PC-3 (cell line): ENCODE measurements at regions not wholly inside any gene's neighbourhood (a gene's known extent, or its start where the extent isn't known, plus 50 kb on each side); places are given as distances from the start of the nearest gene placed in this dataset.
A peak's percentile ranks its signal among the peaks of the same experiment; 100 is the strongest.

Experiments used
- ATAC-seq: fragments of 200-7000 bp; cut with Tn5 transposase; 2 replicates; pipeline ENCODE4 v1.9.1; 2020; ENCODE audit warnings: mild to moderate bottlenecking, moderate library complexity
- BruUV-seq: library from RNA; stranded (reverse); fragments of 400-500 nt; replicated peaks from 2 replicates; lab custom pipeline; 2021; lab: Mats Ljungman, UMichigan
- CTCF ChIA-PET: fragments of 300-600 bp; sonication (Branson Sonifier 250); formaldehyde crosslinking; loops from one replicate; lab custom pipeline; 2022; ENCODE audit warnings: antibody characterized with exemption; lab: Charles Lee
- POLR2A ChIA-PET: fragments of 300-600 bp; sonication (Branson Sonifier 250); formaldehyde crosslinking; loops from one replicate; lab custom pipeline; 2022; ENCODE audit warnings: antibody characterized with exemption; ENCODE audit not compliant: unreplicated experiment; lab: Charles Lee
- DNase-seq: peaks from one replicate; pipeline ENCODE4 v3.0.0-alpha.2; 2015
- H2AFZ ChIP-seq: fragments of 300-600 bp; sonication (generic); 2 replicates; pipeline ENCODE4 v1.6.0; 2016; ENCODE audit warnings: antibody characterized with exemption, low read length
- H3F3A ChIP-seq: fragments of 300-600 bp; sonication (generic); one replicate; pipeline ENCODE4 v1.6.0; 2017; ENCODE audit warnings: antibody characterized with exemption, low read length, control low read depth, mild to moderate bottlenecking; ENCODE audit not compliant: unreplicated experiment
- H3K27ac ChIP-seq: fragments of 300-600 bp; sonication (generic); 2 replicates; pipeline ENCODE4 v1.5.1; 2016; ENCODE audit warnings: mild to moderate bottlenecking, low read length
- H3K27me3 ChIP-seq: fragments of 300-600 bp; sonication (generic); 2 replicates; pipeline ENCODE4 v1.6.1; 2016; ENCODE audit warnings: low read length, mixed read lengths
- H3K36me3 ChIP-seq: fragments of 300-600 bp; sonication (generic); 2 replicates; pipeline ENCODE4 v1.6.1; 2016; ENCODE audit warnings: low read depth, mixed run types, low read length, mixed read lengths
- H3K4me1 ChIP-seq: fragments of 300-600 bp; sonication (generic); 2 replicates; pipeline ENCODE4 v1.5.1; 2016; ENCODE audit warnings: low read length; ENCODE audit not compliant: insufficient read depth
- H3K4me2 ChIP-seq: fragments of 300-600 bp; sonication (generic); 2 replicates; pipeline ENCODE4 v1.6.0; 2016; ENCODE audit warnings: low read length
- H3K4me3 ChIP-seq: fragments of 300-600 bp; sonication (generic); 2 replicates; pipeline ENCODE4 v1.5.1; 2016; ENCODE audit warnings: mild to moderate bottlenecking, low read length, mixed read lengths
- H3K79me2 ChIP-seq: fragments of 300-600 bp; sonication (generic); 2 replicates; pipeline ENCODE4 v1.6.1; 2017; ENCODE audit warnings: low read length, mixed read lengths
- H3K9ac ChIP-seq: fragments of 300-600 bp; sonication (generic); 2 replicates; pipeline ENCODE4 v1.6.0; 2016; ENCODE audit warnings: mild to moderate bottlenecking, low read length
- H3K9me2 ChIP-seq: fragments of 300-600 bp; sonication (generic); replicated peaks from 2 replicates; pipeline ENCODE4 v1.6.1; 2016; ENCODE audit warnings: mixed run types, low read length, mixed read lengths
- H3K9me3 ChIP-seq: fragments of 300-600 bp; sonication (generic); 2 replicates; pipeline ENCODE4 v1.6.1; 2016; ENCODE audit warnings: low read length, mixed read lengths
- H4K20me1 ChIP-seq: fragments of 300-600 bp; sonication (generic); 2 replicates; pipeline ENCODE4 v1.6.1; 2016; ENCODE audit warnings: low read length, mixed read lengths
- EZH2 ChIP-seq: fragments of 300-600 bp; sonication (generic); IDR thresholded peaks from one replicate; pipeline ENCODE4 v1.6.1; 2017; ENCODE audit warnings: antibody characterized with exemption, mild to moderate bottlenecking, low read length; ENCODE audit not compliant: unreplicated experiment
- intact Hi-C: fragments of 100-400 bp; cut with micrococcal nuclease; formaldehyde crosslinking; loops from 2 replicates; pipeline ENCODE4 v1.9.0; 2023
- TF ChIP-seq, protein P1 (sequence below): fragments of 300-600 bp; sonication (generic); conservative IDR thresholded peaks from 2 replicates; pipeline ENCODE4 v1.5.1; 2017; ENCODE audit warnings: antibody characterized with exemption, low read depth, mild to moderate bottlenecking, low read length

DNA sequence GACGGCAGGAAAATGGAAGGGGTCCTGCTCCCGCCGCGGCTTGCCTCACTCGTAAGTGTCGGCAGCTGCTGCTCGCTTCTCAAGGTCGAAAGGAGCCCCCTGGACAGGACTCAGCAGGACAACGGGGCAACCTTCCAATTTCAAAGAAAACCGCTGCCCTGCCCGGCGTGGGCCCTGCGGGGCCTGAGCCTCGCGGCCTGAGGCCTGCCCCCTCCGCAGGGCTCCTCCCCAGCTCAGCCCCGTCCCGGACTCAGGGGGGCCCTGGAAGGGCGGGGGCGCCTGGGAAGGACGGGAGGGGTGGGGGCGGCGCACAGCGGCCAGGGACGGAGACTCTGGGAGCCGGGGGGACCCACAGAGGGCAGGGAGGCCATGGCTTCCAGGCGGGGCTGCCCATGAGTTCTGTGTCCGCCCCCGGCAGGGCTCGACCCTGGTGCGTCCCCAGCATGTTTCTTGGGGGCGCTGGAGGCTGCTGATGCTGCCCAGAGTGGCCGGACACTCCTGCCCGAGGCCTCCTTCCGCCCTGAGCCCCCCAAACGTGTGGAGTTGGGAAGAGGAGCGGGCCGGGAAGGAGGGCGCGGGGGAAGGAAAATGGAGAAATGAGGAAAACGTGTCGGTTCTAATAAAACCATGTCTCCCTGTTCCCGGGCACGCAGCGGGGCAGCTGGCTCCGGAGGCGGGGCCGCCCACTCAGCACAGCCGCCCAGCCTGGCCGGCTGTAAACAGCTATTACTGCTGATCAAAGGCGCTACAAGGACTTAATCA is 114.6 kb downstream of the DLL1 start:
- BruUV-seq: no TSS peak
- Histone ChIP-seq H3K27ac (no peak overlapping the region), H3K27me3 (peaks cover 6% of the 10 kb centered on the region; the same call in 1 of the 2 replicates), H3K4me2 (peak overlapping the region; percentile 73), H2AFZ (peak overlapping the region; percentile 61; the same call in 1 of the 2 replicates), H3K9ac (no peak overlapping the region), H4K20me1 (no peaks in the 10 kb centered on the region), H3K9me3 (no peaks in the 10 kb centered on the region), H3K36me3 (no peaks in the 10 kb centered on the region), H3K4me3 (peak overlapping the region; percentile 38; the same call in 1 of the 2 replicates), H3K9me2 (no peaks in the 10 kb centered on the region), H3F3A (no peaks in the 10 kb centered on the region), H3K4me1 (peaks cover 31% of the 10 kb centered on the region), H3K79me2 (no peaks in the 10 kb centered on the region)
- intact Hi-C loops: no loop called here
- no peak for DNase-seq
- CTCF ChIA-PET: no interaction called here
- TF ChIP-seq, protein P1, sequence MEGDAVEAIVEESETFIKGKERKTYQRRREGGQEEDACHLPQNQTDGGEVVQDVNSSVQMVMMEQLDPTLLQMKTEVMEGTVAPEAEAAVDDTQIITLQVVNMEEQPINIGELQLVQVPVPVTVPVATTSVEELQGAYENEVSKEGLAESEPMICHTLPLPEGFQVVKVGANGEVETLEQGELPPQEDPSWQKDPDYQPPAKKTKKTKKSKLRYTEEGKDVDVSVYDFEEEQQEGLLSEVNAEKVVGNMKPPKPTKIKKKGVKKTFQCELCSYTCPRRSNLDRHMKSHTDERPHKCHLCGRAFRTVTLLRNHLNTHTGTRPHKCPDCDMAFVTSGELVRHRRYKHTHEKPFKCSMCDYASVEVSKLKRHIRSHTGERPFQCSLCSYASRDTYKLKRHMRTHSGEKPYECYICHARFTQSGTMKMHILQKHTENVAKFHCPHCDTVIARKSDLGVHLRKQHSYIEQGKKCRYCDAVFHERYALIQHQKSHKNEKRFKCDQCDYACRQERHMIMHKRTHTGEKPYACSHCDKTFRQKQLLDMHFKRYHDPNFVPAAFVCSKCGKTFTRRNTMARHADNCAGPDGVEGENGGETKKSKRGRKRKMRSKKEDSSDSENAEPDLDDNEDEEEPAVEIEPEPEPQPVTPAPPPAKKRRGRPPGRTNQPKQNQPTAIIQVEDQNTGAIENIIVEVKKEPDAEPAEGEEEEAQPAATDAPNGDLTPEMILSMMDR: no peak
- TF ChIP-seq EZH2: no peak
- POLR2A ChIA-PET: no interaction called here
- ATAC-seq: no peak

DNA sequence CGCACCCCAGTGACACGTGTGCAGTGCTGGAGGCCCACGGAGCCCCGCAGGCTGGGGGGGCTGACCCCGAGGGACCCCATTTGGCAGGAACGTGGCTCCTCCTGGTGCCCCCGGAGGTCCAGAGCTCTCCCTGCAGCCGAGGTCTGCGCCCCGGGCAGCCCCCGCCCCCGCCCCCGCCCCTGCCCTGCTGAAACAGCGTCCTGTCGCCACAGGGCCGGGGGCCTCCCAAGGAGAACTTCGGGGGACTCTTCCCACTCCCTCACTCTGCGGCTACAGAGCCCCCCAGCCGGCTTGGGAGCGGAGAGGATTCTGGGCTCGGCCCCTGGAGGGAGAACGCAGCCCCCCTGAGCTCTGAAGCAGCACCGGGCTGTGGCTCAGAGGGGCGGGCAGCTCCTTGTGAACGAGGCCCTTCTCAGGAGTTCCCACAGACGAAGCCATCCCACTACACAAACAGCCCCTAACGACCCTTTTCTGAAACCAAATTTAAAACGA is 115.2 kb downstream of the DLL1 start:
- intact Hi-C loops: no loop called here

More for the DNA sequence above, 115.2 kb downstream of the DLL1 start:
- H3K79me2 ChIP-seq: no peaks in the 10 kb centered on the region
- ATAC-seq (no peak), DNase-seq (no peak)
- no peak overlapping the region for H2AFZ ChIP-seq
- BruUV-seq: no TSS peak
- no peaks in the 10 kb centered on the region for H3K9me2 ChIP-seq
- H4K20me1 ChIP-seq: no peaks in the 10 kb centered on the region
- ChIA-PET POLR2A (no interaction called here), CTCF (no interaction called here)
- H3K9me3 ChIP-seq: no peaks in the 10 kb centered on the region
- no peaks in the 10 kb centered on the region for H3K36me3 ChIP-seq
- no peak overlapping the region for H3K27ac ChIP-seq
- no peak overlapping the region for H3K9ac ChIP-seq
- peaks cover 6% of the 10 kb centered on the region; the same call in 1 of the 2 replicates for H3K27me3 ChIP-seq
- no peaks in the 10 kb centered on the region for H3F3A ChIP-seq
- no peak overlapping the region for H3K4me3 ChIP-seq
- H3K4me2 ChIP-seq: no peak overlapping the region
- H3K4me1 ChIP-seq: peaks cover 31% of the 10 kb centered on the region
- TF ChIP-seq, protein P1: no peak
- TF ChIP-seq EZH2: no peak
